H1 (cell line): ENCODE measurements at regions not wholly inside any gene's neighbourhood (a gene's known extent, or its start where the extent isn't known, plus 50 kb on each side); places are given as distances from the start of the nearest gene placed in this dataset.

Experiments
- CTCF ChIA-PET: fragments of 300-600 bp; sonication (Branson Sonifier 250); formaldehyde crosslinking; loops from one replicate; lab custom pipeline; 2021; ENCODE audit not compliant: partially characterized antibody; lab: Charles Lee
- POLR2A ChIA-PET: fragments of 300-600 bp; sonication (Branson Sonifier 250); formaldehyde crosslinking; loops from one replicate; lab custom pipeline; 2021; ENCODE audit warnings: inconsistent platforms; ENCODE audit not compliant: partially characterized antibody; lab: Charles Lee
- DNase-seq, 2 experiments: peaks; one replicate each; pipeline versions ENCODE4 v3.0.0 to v3.0.0-alpha.2; 2010 to 2022; ENCODE audit warnings: low spot score in 2 of 2, low read depth in 1 of 2, mixed read lengths in 1 of 2
- FAIRE-seq: peaks from 2 replicates; lab custom pipeline; 2011; peaks lifted over from hg19 to GRCh38; lab: Jason Lieb, UNC
- H2AFZ ChIP-seq: 2 replicates; pipeline ENCODE4 v1.8.1; 2012; ENCODE audit warnings: low read length, inconsistent platforms
- H2AK5ac ChIP-seq: 2 replicates; pipeline ENCODE4 v1.6.1; 2013; ENCODE audit warnings: low read depth, low read length
- H2BK120ac ChIP-seq: replicated peaks from 2 replicates; pipeline ENCODE3; 2013; ENCODE audit warnings: low read depth, low read length, inconsistent platforms
- H2BK12ac ChIP-seq: 2 replicates; pipeline ENCODE4 v1.6.1; 2013; ENCODE audit warnings: low read depth, low read length
- H2BK15ac ChIP-seq: 2 replicates; pipeline ENCODE4 v1.6.1; 2013; ENCODE audit warnings: low read length
- H2BK20ac ChIP-seq: 2 replicates; pipeline ENCODE4 v1.6.1; 2013; ENCODE audit warnings: low read length
- H2BK5ac ChIP-seq: 2 replicates; pipeline ENCODE4 v1.6.1; 2013; ENCODE audit warnings: low read depth, low read length
- H3K14ac ChIP-seq: 2 replicates; pipeline ENCODE4 v1.6.1; 2013; ENCODE audit warnings: inconsistent platforms; ENCODE audit not compliant: insufficient read length
- H3K18ac ChIP-seq: 2 replicates; pipeline ENCODE4 v1.6.1; 2013; ENCODE audit warnings: low read length; ENCODE audit errors: extremely low read depth
- H3K23ac ChIP-seq: 2 replicates; pipeline ENCODE4 v1.6.1; 2013; ENCODE audit warnings: inconsistent platforms; ENCODE audit not compliant: insufficient read length
- H3K23me2 ChIP-seq: 2 replicates; pipeline ENCODE4 v1.6.1; 2013; ENCODE audit warnings: low read depth, low read length
- H3K27ac ChIP-seq: 2 replicates; pipeline ENCODE4 v1.6.1; 2011; ENCODE audit warnings: low read depth, low read length, inconsistent platforms
- H3K27me3 ChIP-seq, 4 experiments: replicated peaks in 1 of 4; 1 replicate in 1 of 4; 2 replicates in 3 of 4; pipeline versions ENCODE4 v1.6.1 to v1.8.1; 2011 to 2013; ENCODE audit warnings: low read length in 3 of 4, mild to moderate bottlenecking in 3 of 4, inconsistent platforms in 2 of 4, mixed read lengths in 2 of 4, moderate library complexity in 1 of 4; ENCODE audit not compliant: control insufficient read depth in 3 of 4, insufficient read depth in 3 of 4; ENCODE audit errors: extremely low read depth in 1 of 4
- H3K36me3 ChIP-seq, 4 experiments: 2 replicates each; pipeline versions ENCODE4 v1.6.1 to v1.8.1; 2011 to 2013; ENCODE audit warnings: mild to moderate bottlenecking in 4 of 4, low read length in 3 of 4, moderate library complexity in 2 of 4, control low read depth in 1 of 4, inconsistent platforms in 1 of 4; ENCODE audit not compliant: insufficient read depth in 4 of 4, control insufficient read depth in 2 of 4
- H3K4ac ChIP-seq: replicated peaks from 2 replicates; pipeline ENCODE3; 2013; ENCODE audit warnings: low read length, low read depth, mixed read lengths, inconsistent platforms; ENCODE audit not compliant: insufficient read length
- H3K4me1 ChIP-seq, 4 experiments: replicated peaks in 1 of 4; 1 replicate in 1 of 4; 2 replicates in 3 of 4; pipeline versions ENCODE4 v1.6.1 to v1.8.1; 2011 to 2013; ENCODE audit warnings: low read length in 3 of 4, inconsistent platforms in 2 of 4, mixed read lengths in 1 of 4; ENCODE audit not compliant: insufficient read depth in 4 of 4, control insufficient read depth in 3 of 4
- H3K4me2 ChIP-seq, 2 experiments: 2 replicates each; pipeline versions ENCODE4 v1.6.1 to v1.8.1; 2011 to 2013; ENCODE audit warnings: low read depth in 2 of 2, low read length in 2 of 2, control low read depth in 1 of 2, inconsistent platforms in 1 of 2, mild to moderate bottlenecking in 1 of 2; ENCODE audit not compliant: insufficient read depth in 1 of 2
- H3K4me3 ChIP-seq, 4 experiments: fragments of 200-600, 300-600 bp in 1 of 4; sonication (generic), shearing (Covaris generic), sonication (Bioruptor Twin) in 1 of 4; 2 replicates each; pipeline versions ENCODE4 v1.5.1 to v1.8.1; 2011 to 2016; ENCODE audit warnings: low read length in 4 of 4, low read depth in 3 of 4, control low read depth in 2 of 4, inconsistent platforms in 2 of 4, mild to moderate bottlenecking in 2 of 4, mixed read lengths in 1 of 4, moderate library complexity in 1 of 4; ENCODE audit not compliant: insufficient read depth in 2 of 4; ENCODE audit errors: extremely low read depth in 1 of 4
- H3K56ac ChIP-seq: replicated peaks from 2 replicates; pipeline ENCODE3; 2013; ENCODE audit warnings: low read depth, mild to moderate bottlenecking, mixed read lengths, low read length, inconsistent platforms; ENCODE audit not compliant: insufficient read length
- H3K79me1 ChIP-seq: 2 replicates; pipeline ENCODE4 v1.6.1; 2013; ENCODE audit warnings: low read depth, low read length, control low read depth
- H3K79me2 ChIP-seq, 2 experiments: 2 replicates each; pipeline versions ENCODE4 v1.6.1 to v1.8.1; 2012 to 2013; ENCODE audit warnings: low read length in 2 of 2, mild to moderate bottlenecking in 2 of 2, inconsistent platforms in 1 of 2; ENCODE audit not compliant: insufficient read depth in 2 of 2, control insufficient read depth in 1 of 2
- H3K9ac ChIP-seq, 4 experiments: replicated peaks in 1 of 4; 1 replicate in 1 of 4; 2 replicates in 3 of 4; pipeline versions ENCODE4 v1.6.1 to v1.8.1; 2011 to 2013; ENCODE audit warnings: low read depth in 3 of 4, low read length in 3 of 4, control low read depth in 2 of 4, mild to moderate bottlenecking in 2 of 4, moderate library complexity in 2 of 4, inconsistent platforms in 1 of 4; ENCODE audit errors: extremely low read depth in 1 of 4
- H3K9me3 ChIP-seq, 2 experiments: 2 replicates each; pipeline versions ENCODE4 v1.6.1 to v1.8.1; 2012 to 2013; ENCODE audit warnings: mild to moderate bottlenecking in 2 of 2, moderate library complexity in 2 of 2, control low read depth in 1 of 2, inconsistent platforms in 1 of 2, low read depth in 1 of 2, low read length in 1 of 2, mixed read lengths in 1 of 2; ENCODE audit not compliant: insufficient read depth in 2 of 2
- H4K20me1 ChIP-seq, 2 experiments: replicated peaks in 1 of 2; 2 replicates each; pipeline versions ENCODE3 to v1.8.1; 2011 to 2013; ENCODE audit warnings: inconsistent platforms in 2 of 2, low read length in 2 of 2, mild to moderate bottlenecking in 1 of 2; ENCODE audit not compliant: insufficient read depth in 2 of 2, control insufficient read depth in 1 of 2
- H4K5ac ChIP-seq: 2 replicates; pipeline ENCODE4 v1.6.1; 2013; ENCODE audit warnings: low read length, low read depth, mixed read lengths, inconsistent platforms; ENCODE audit not compliant: insufficient read length
- H4K8ac ChIP-seq: 2 replicates; pipeline ENCODE4 v1.8.0; 2013; ENCODE audit warnings: mild to moderate bottlenecking, moderate library complexity, low read length, inconsistent platforms; ENCODE audit not compliant: insufficient read depth; ENCODE audit errors: extremely low read depth
- H4K91ac ChIP-seq: replicated peaks from 2 replicates; pipeline ENCODE3; 2013; ENCODE audit warnings: low read length, mixed read lengths, inconsistent platforms; ENCODE audit not compliant: insufficient read length
- CEBPB ChIP-seq: IDR thresholded peaks from 2 replicates; pipeline ENCODE4 v1.6.1; 2012; ENCODE audit warnings: low read depth, low read length
- CHD1 ChIP-seq: IDR thresholded peaks from 2 replicates; pipeline ENCODE4 v1.6.1; 2012; ENCODE audit warnings: low read depth, low read length, improper control_type of control experiment
- CREB1 ChIP-seq: IDR thresholded peaks from 2 replicates; pipeline ENCODE4 v1.6.1; 2012; ENCODE audit warnings: inconsistent platforms
- EP300 ChIP-seq, 2 experiments: IDR thresholded peaks; 1 replicate in 1 of 2; 2 replicates in 1 of 2; pipeline ENCODE4 v1.6.1; 2011 to 2012; ENCODE audit warnings: low read depth in 2 of 2, low read length in 2 of 2, mild to moderate bottlenecking in 2 of 2, borderline replicate concordance in 1 of 2, inconsistent platforms in 1 of 2, moderate library complexity in 1 of 2
- HDAC2 ChIP-seq, 2 experiments: fragments of 300-600 bp in 1 of 2; sonication (generic) in 1 of 2; IDR thresholded peaks; 2 replicates each; pipeline ENCODE4 v1.6.1; 2011 to 2012; ENCODE audit warnings: low read depth in 2 of 2, low read length in 2 of 2, mild to moderate bottlenecking in 2 of 2, moderate library complexity in 2 of 2, borderline replicate concordance in 1 of 2, inconsistent platforms in 1 of 2
- MAFK ChIP-seq: IDR thresholded peaks from 2 replicates; pipeline ENCODE4 v1.6.1; 2012; ENCODE audit warnings: low read depth, mild to moderate bottlenecking, improper control_type of control experiment, low read length
- NANOG ChIP-seq: IDR thresholded peaks from 2 replicates; pipeline ENCODE4 v1.6.1; 2011; ENCODE audit warnings: low read length, low read depth, mild to moderate bottlenecking, inconsistent platforms; ENCODE audit not compliant: insufficient read depth, poor library complexity, severe bottlenecking
- PHF8 ChIP-seq: fragments of 200-600 bp; sonication (generic); conservative IDR thresholded peaks from 2 replicates; pipeline ENCODE4 v1.7.1; 2012; ENCODE audit warnings: low read depth, mild to moderate bottlenecking, inconsistent platforms, low read length, moderate library complexity
- RAD21 ChIP-seq, 2 experiments: IDR thresholded peaks in 1 of 2; conservative IDR thresholded peaks in 1 of 2; 2 replicates each; pipeline ENCODE4 v1.6.1; 2011; ENCODE audit warnings: low read depth in 2 of 2, low read length in 2 of 2, improper control_type of control experiment in 1 of 2, inconsistent platforms in 1 of 2, mild to moderate bottlenecking in 1 of 2, moderate library complexity in 1 of 2
- RFX5 ChIP-seq: IDR thresholded peaks from 2 replicates; pipeline ENCODE4 v1.6.1; 2011; ENCODE audit warnings: low read depth, low read length, improper control_type of control experiment, borderline replicate concordance
- RXRA ChIP-seq: IDR thresholded peaks from 2 replicates; pipeline ENCODE4 v1.6.1; 2011; ENCODE audit warnings: low read depth, mild to moderate bottlenecking, low read length, moderate library complexity; ENCODE audit not compliant: insufficient read depth
- WGBS, 2 experiments: shearing (Covaris generic) in 1 of 2; methylation state at CpG; one replicate each; pipeline versions ENCODE4 v1.1.6 to v1.1.7; 2013 to 2015; ENCODE audit warnings: low lambda C conversion rate in 2 of 2, mixed read lengths in 2 of 2, inconsistent platforms in 1 of 2, low coverage in 1 of 2, missing lambda C conversion rate in 1 of 2; ENCODE audit not compliant: insufficient replicate concordance in 2 of 2, insufficient coverage in 1 of 2, insufficient read length in 1 of 2; ENCODE audit errors: extremely low coverage in 1 of 2, missing lambda C conversion rate in 1 of 2; 5-methylcytosine and 5-hydroxymethylcytosine counted together
- TF ChIP-seq, protein P1 (sequence below): IDR thresholded peaks from 2 replicates; pipeline ENCODE4 v1.6.1; 2012; ENCODE audit warnings: low read length, inconsistent platforms

DNA sequence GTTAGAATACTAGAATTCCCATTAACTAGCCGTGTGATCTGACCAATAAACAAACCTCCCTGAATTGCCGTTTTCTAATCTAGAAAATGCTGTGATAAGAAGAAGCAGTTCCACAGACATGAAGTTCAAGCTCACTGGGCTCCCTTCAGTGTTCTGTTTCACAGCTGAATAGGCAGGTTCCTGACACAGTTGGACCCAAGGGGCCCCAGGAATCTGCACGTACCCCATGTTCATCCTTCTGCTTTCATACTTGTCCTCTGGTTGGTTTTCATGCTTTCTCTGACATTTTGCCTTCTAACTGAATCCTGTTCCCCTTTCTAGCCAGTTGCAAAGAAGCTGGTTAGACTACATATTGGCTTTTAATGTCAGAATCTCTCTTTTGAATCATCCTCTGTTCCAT lies 374.1 kb upstream of the MAD2L1 start:
- H2BK12ac ChIP-seq = no peak overlapping the region
- no peak overlapping the region for H3K14ac ChIP-seq
- 84% methylated on average over 3 of the region's 3 CpGs; no CpG with 5 or more reads in 1 of the 2 experiments for WGBS, 2 experiments
- no peak overlapping the region for H3K9ac ChIP-seq
- FAIRE-seq (no peak), DNase-seq (no peak)
- no peaks in the 10 kb centered on the region for H3K79me2 ChIP-seq
- no peak overlapping the region for H3K23ac ChIP-seq
- H3K9me3 ChIP-seq = no peaks in the 10 kb centered on the region
- no peak overlapping the region for H2BK15ac ChIP-seq
- no peak overlapping the region for H3K4ac ChIP-seq
- no peak overlapping the region for H3K27ac ChIP-seq
- H3K56ac ChIP-seq = no peak overlapping the region
- no peaks in the 10 kb centered on the region for H3K23me2 ChIP-seq
- H2BK120ac ChIP-seq = no peak overlapping the region
- POLR2A ChIA-PET = no interaction called here
- peaks cover 0 to 1% (median 0%) of the 10 kb centered on the region in 4 experiments; a peak in 1 of 7 replicates for H3K27me3 ChIP-seq
- no peak overlapping the region for H4K8ac ChIP-seq
- no peaks in the 10 kb centered on the region for H3K4me1 ChIP-seq
- H4K5ac ChIP-seq = no peak overlapping the region
- H3K79me1 ChIP-seq = no peaks in the 10 kb centered on the region
- H2AK5ac ChIP-seq = no peak overlapping the region
- H3K18ac ChIP-seq = no peak overlapping the region
- H3K4me2 ChIP-seq = no peak overlapping the region
- no peak overlapping the region for H3K4me3 ChIP-seq
- no peak overlapping the region for H4K91ac ChIP-seq
- no peak overlapping the region for H2BK5ac ChIP-seq
- peak overlapping the region; percentile 74; the same call in 1 of the 2 replicates for H2AFZ ChIP-seq
- no peaks in the 10 kb centered on the region for H3K36me3 ChIP-seq
- CTCF ChIA-PET = interaction anchor here (0.6 to 1.0 kb wide), 2 partner anchors 19 to 106 kb away, joined by 3 read pairs; no protein-coding TSS in a partner anchor
- H2BK20ac ChIP-seq = no peak overlapping the region
- H4K20me1 ChIP-seq = no peaks in the 10 kb centered on the region
- TF ChIP-seq EP300 (IDR thresholded peaks at IDR 0.05; ENCODE audit: borderline replicate concordance in 1 of 2, low read depth in 2 of 2, low read length in 2 of 2) = no peak
- no peak for TF ChIP-seq HDAC2 (IDR thresholded peaks at IDR 0.05; ENCODE audit: borderline replicate concordance in 1 of 2, low read depth in 2 of 2, low read length in 2 of 2)
- no peak for TF ChIP-seq MAFK
- TF ChIP-seq RXRA = no peak
- TF ChIP-seq RFX5 = no peak
- TF ChIP-seq CHD1 = no peak
- no peak for TF ChIP-seq PHF8
- no peak for TF ChIP-seq NANOG
- TF ChIP-seq, protein P1, sequence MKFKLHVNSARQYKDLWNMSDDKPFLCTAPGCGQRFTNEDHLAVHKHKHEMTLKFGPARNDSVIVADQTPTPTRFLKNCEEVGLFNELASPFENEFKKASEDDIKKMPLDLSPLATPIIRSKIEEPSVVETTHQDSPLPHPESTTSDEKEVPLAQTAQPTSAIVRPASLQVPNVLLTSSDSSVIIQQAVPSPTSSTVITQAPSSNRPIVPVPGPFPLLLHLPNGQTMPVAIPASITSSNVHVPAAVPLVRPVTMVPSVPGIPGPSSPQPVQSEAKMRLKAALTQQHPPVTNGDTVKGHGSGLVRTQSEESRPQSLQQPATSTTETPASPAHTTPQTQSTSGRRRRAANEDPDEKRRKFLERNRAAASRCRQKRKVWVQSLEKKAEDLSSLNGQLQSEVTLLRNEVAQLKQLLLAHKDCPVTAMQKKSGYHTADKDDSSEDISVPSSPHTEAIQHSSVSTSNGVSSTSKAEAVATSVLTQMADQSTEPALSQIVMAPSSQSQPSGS = no peak
- no peak for TF ChIP-seq CEBPB
- TF ChIP-seq RAD21 (IDR thresholded peaks at IDR 0.05 in 1 of 2, conservative IDR thresholded peaks at IDR 0.05 in 1 of 2; ENCODE audit: low read depth in 2 of 2, low read length in 2 of 2) = no peak
- TF ChIP-seq CREB1 = no peak
